HCT116 (cell line): ENCODE measurements at regions not wholly inside any gene's neighbourhood (a gene's known extent, or its start where the extent isn't known, plus 50 kb on each side); places are given as distances from the start of the nearest gene placed in this dataset.

Source experiments
- CTCF ChIP-seq, 3 experiments: fragments of 200-600 bp in 1 of 3; sonication (generic) in 1 of 3; IDR thresholded peaks in 2 of 3; conservative IDR thresholded peaks in 1 of 3; 2 replicates each; pipeline ENCODE4 v1.5.1; 2012 to 2017; ENCODE audit warnings: low read depth in 2 of 3, low read length in 2 of 3, antibody characterized with exemption in 1 of 3, borderline replicate concordance in 1 of 3, control low read depth in 1 of 3, mild to moderate bottlenecking in 1 of 3, mixed read lengths in 1 of 3, mixed run types in 1 of 3, moderate library complexity in 1 of 3; ENCODE audit not compliant: insufficient read depth in 1 of 3
- EZH2 ChIP-seq: fragments of 200-600 bp; sonication (generic); IDR thresholded peaks from 2 replicates; pipeline ENCODE4 v1.6.1; 2017; ENCODE audit warnings: antibody characterized with exemption, mixed run types
- MAX ChIP-seq: IDR thresholded peaks from 2 replicates; pipeline ENCODE4 v1.6.1; 2012
- POLR2A ChIP-seq: IDR thresholded peaks from 2 replicates; pipeline ENCODE4 v1.7.0; 2011; ENCODE audit warnings: borderline replicate concordance; ENCODE audit not compliant: insufficient read depth, insufficient read length; ENCODE audit errors: extremely low read depth
- ZBTB33 ChIP-seq: IDR thresholded peaks from 2 replicates; pipeline ENCODE4 v1.6.1; 2011; ENCODE audit warnings: mild to moderate bottlenecking, low read length, moderate library complexity; ENCODE audit not compliant: insufficient replicate concordance; ENCODE audit errors: extremely low read depth

GRCh38 chr5:166788050-166788449, 1503.4 kb upstream of the WWC1 start:
- TF ChIP-seq EZH2: no peak
- TF ChIP-seq CTCF (IDR thresholded peaks at IDR 0.05 in 2 of 3, conservative IDR thresholded peaks at IDR 0.05 in 1 of 3; ENCODE audit: borderline replicate concordance in 1 of 3, insufficient read depth in 1 of 3, low read depth in 2 of 3, low read length in 2 of 3): no peak
- no peak for TF ChIP-seq POLR2A
- TF ChIP-seq MAX: no peak
- no peak for TF ChIP-seq ZBTB33
